ENCODE measurements at regions not wholly inside any gene's neighbourhood (a gene's known extent, or its start where the extent isn't known, plus 50 kb on each side); places are given as distances from the start of the nearest gene placed in this dataset.
A peak's percentile ranks its signal among the peaks of the same experiment; 100 is the strongest.
"Not testable (repeated sequence)": the region's sequence is repeated elsewhere in the genome, so short reads cannot be mapped to it uniquely, and the experiment has no call there.

- H3K27ac ChIP-seq; H3K4me3 ChIP-seq; H3K27me3 ChIP-seq; DNase-seq; H3K36me3 ChIP-seq; intact Hi-C loops (cut with DNase I); H3K9me3 ChIP-seq; H3K4me1 ChIP-seq: not testable (repeated sequence)
- 83% methylated on average over 1 of the region's 2 CpGs; no CpG with 5 or more reads in 1 of the 2 donors for WGBS, 2 donors
- TF ChIP-seq CTCF (IDR thresholded peaks at IDR 0.05), result peak in 1 of 6 experiments; percentile 12
These were observed 141.5 kb upstream of the CXCL13 start for GRCh38 chr4:77464100-77464499.

GRCh38 chr4:77465271-77465670, 140.3 kb upstream of the CXCL13 start:
- no peaks in the 10 kb centered on the region for H3K36me3 ChIP-seq
- no peak overlapping the region for H3K27ac ChIP-seq
- intact Hi-C loops (cut with DNase I), result loop anchor here (5.0 kb wide), 1 partner anchor 147 kb away; no protein-coding TSS in a partner anchor
- H3K9me3 ChIP-seq, result peaks cover 0 to 7% (median 6%) of the 10 kb centered on the region in 3 donors
- 67 to 83% methylated on average over 2 of the region's 2 CpGs for WGBS, 2 donors
- no peaks in the 10 kb centered on the region for H3K27me3 ChIP-seq
- H3K4me1 ChIP-seq, result no peaks in the 10 kb centered on the region
- H3K4me3 ChIP-seq, result no peak overlapping the region
- TF ChIP-seq CTCF (IDR thresholded peaks at IDR 0.05), result peak in 5 of 6 experiments; percentile 39 to 69 (median 52)
- no peak for TF ChIP-seq POLR2A (IDR thresholded peaks at IDR 0.05)
- DNase-seq, result no peak

GRCh38 chr4:77466430-77466829, 139.2 kb upstream of the CXCL13 start:
- peaks cover 0 to 7% (median 3%) of the 10 kb centered on the region in 3 donors for H3K4me1 ChIP-seq
- H3K4me3 ChIP-seq, result no peak overlapping the region
- peaks cover 0 to 7% (median 6%) of the 10 kb centered on the region in 3 donors for H3K9me3 ChIP-seq
- no peaks in the 10 kb centered on the region for H3K27me3 ChIP-seq
- WGBS, 2 donors, result no CpG with 5 or more reads among the region's 8 CpGs
- no peaks in the 10 kb centered on the region for H3K36me3 ChIP-seq
- intact Hi-C loops (cut with DNase I), result loop anchor here (5.0 kb wide), 1 partner anchor 146 kb away; no protein-coding TSS in a partner anchor
- no peak for DNase-seq
- H3K27ac ChIP-seq, result no peak overlapping the region
- TF ChIP-seq CTCF (IDR thresholded peaks at IDR 0.05) (no peak), POLR2A (IDR thresholded peaks at IDR 0.05) (no peak)

- DNase-seq, result no peak
- Histone ChIP-seq H3K27ac (no peak overlapping the region), H3K36me3 (no peaks in the 10 kb centered on the region), H3K9me3 (no peaks in the 10 kb centered on the region), H3K4me3 (no peak overlapping the region), H3K4me1 (peaks cover 0 to 29% (median 7%) of the 10 kb centered on the region in 3 donors), H3K27me3 (no peaks in the 10 kb centered on the region)
- intact Hi-C loops (cut with DNase I), result loop anchor here (5.0 kb wide), 1 partner anchor 125 kb away; no protein-coding TSS in a partner anchor
- no peak for TF ChIP-seq POLR2A (IDR thresholded peaks at IDR 0.05)
- peak in 1 of 6 experiments; percentile 4 for TF ChIP-seq CTCF (IDR thresholded peaks at IDR 0.05)
- 60 to 68% methylated on average over 3 to 5 of the region's 5 CpGs for whole genome bisulfite sequencing, 2 donors
These were observed 133.7 kb upstream of the CXCL13 start for GRCh38 chr4:77471821-77472495.

- WGBS, 2 donors, result 57 to 71% methylated on average over 1 of the region's 1 CpG
- intact Hi-C loops (cut with DNase I), result loop anchor here (5.0 kb wide), 1 partner anchor 124 kb away; no protein-coding TSS in a partner anchor
- H3K4me1 ChIP-seq, result peaks cover 0 to 29% (median 7%) of the 10 kb centered on the region in 3 donors
- no peak overlapping the region for H3K27ac ChIP-seq
- H3K9me3 ChIP-seq, result no peaks in the 10 kb centered on the region
- DNase-seq, result no peak
- no peaks in the 10 kb centered on the region for H3K27me3 ChIP-seq
- H3K36me3 ChIP-seq, result no peaks in the 10 kb centered on the region
- TF ChIP-seq POLR2A (IDR thresholded peaks at IDR 0.05), result no peak
- TF ChIP-seq CTCF (IDR thresholded peaks at IDR 0.05), result peak in 5 of 6 experiments; percentile 10 to 50 (median 28)
- no peak overlapping the region for H3K4me3 ChIP-seq
These were observed 132.1 kb upstream of the CXCL13 start for GRCh38 chr4:77473509-77473908.

Data from esophagus squamous epithelium (tissue), 5 donors.